HG03378 (cell line): ENCODE measurements at regions not wholly inside any gene's neighbourhood (a gene's known extent, or its start where the extent isn't known, plus 50 kb on each side); places are given as distances from the start of the nearest gene placed in this dataset.

ENCODE experiments used
- ATAC-seq: cut with Tn5 transposase; IDR thresholded peaks from one replicate; pipeline ENCODE4 v1.9.1; 2021; ENCODE audit warnings: mild to moderate bottlenecking, moderate library complexity; ENCODE audit not compliant: unreplicated experiment

DNA sequence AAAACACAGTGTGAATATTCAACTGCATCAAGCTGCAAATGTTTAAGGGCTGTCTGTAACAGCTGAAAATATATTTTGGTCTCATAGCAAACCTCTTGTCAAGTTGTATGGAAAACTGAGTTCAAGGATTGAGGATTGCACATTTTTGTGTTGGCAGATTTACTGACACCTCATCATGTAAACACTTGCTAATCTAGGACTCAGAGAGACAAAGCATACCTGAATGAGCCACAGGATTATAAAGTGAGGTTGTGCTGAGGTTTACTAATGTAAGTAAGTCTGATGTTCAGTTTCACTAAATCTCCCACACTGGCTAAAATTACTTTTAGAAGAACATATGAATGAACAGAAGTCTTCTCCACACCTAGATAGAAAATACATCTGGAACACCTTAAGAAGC lies 1993.1 kb upstream of the CELF4 start:
- no peak for ATAC-seq

DNA sequence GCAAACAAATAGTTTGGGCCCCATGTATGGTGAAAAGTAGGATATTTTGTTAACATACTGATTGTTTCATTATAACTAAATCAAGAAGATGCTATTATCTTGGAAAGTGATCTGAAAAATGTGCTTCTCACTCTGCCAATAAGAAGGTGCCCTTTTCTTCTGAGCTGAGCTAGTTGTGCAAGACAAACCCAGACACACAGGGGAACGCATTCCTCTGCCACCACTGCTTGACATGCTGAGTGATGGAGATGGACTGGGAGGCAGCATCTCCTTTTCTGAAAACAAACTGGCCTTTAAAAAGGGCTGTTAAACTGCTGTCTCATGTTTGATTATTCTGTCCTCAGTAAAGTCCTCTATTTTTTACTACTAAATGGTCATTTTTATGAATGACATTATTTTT lies 1989.9 kb upstream of the CELF4 start:
- ATAC-seq: no peak

DNA sequence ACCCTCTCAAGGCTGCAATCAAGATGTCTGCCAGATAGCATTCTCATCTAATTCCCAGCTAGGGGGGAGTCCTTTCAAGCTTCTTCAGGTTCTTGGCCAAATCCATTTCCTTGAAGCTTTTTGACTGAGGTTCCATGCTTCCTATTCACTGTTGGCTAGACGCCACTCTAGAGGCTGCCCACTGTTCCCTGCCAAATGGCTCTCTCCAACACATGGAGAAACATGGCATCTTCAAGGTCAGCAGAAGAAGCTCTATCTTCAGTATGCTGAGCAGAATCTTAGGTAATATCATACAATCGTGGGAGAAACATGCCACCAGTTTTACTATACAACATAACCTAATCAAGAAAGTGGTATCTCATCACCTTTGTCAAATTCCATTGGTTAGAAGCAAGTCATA lies 1985.1 kb upstream of the CELF4 start:
- no peak for ATAC-seq

DNA sequence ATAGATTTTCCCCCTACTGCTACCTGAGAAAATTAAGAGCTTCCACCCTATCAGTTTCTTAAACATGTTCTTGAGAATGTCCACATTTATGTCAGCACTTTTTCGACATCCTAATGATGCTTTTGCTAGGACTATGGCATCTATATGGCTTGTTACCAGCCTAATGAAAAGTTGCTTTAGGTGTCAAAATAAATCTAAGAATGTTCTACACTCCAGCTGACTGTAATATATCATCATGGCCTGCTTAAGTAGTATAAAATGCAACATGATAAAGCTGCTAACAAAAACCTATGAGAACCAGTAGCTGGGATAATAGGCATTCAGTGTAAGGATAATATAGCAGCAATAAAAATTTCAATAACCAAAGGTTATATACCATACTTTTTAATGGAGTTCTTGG lies 1983.5 kb upstream of the CELF4 start:
- no peak for ATAC-seq

DNA sequence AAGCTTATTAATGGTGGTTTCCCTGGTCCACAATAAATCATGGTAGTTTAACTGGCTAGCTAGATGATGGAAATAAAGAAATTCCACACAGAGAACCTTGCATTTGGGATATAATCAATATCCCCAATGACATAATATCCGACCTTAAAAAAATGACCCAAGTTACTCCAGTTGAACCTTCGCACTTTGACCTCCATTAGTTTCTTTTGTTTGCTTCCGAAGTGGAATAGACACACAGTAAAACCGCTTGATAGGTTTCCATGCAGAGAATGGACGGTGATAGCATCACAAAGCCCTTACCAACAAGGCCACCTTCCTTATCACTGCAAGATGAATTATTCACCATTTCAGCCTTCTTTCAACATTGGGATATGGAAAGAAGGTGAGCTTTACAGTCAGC lies 1966.1 kb upstream of the CELF4 start:
- no peak for ATAC-seq

DNA sequence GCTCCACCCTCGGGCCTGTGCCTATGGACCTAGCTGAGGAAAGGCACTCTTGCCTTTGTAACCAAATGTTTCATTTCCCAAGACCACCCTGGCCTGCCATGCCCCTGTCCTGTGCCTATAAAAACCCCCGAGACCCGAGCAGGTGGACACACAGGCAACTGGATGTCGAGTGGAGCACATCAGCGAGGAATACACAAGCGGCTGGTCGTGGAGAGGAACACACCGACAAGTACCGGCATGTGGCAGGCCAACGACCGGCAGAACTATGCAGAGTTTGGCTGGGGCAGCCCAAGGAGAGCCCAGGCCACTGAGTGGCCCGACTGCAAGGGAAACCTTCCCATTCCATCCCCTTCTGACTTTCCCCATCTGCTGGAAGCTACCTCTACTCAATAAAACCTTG lies 1963.8 kb upstream of the CELF4 start:
- ATAC-seq: no peak

DNA sequence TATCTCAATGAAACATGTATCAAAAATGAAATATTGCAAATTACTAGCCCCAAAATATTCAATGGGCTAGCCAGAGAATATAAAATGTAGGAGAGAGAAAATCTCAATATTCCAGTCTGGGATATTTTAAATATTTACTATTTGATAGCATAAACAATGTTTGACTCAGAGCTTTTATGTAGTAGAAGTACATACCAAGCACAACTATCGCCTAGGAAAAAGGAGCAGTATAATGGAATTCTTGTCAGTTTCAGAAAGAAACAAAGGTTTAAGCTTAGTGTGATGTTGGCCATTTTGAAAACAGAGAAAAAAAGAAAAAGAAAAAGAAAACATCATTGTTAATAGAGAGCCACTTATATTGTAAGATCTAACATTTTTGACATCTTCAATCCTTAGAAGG lies 1961.9 kb upstream of the CELF4 start:
- ATAC-seq: no peak

DNA sequence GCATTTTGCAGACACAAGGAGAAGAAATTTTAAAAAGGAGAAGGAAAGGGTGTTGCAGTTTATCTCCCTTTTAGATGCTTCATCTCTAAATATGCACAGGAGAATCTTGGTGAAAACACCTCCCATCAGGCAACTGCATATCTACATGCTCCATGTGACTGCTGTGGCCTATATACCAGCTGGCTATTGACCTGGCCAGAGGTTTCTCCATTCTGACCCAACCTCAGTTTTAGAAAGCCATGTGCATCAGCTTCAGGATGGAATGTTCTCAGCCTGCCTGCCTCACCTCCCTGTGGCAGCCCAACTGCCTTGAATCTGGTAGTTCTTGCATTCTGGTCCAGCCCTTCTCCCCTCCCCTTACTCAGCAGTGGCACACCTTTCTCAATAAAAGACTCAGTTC lies 1958.8 kb upstream of the CELF4 start:
- ATAC-seq: no peak

DNA sequence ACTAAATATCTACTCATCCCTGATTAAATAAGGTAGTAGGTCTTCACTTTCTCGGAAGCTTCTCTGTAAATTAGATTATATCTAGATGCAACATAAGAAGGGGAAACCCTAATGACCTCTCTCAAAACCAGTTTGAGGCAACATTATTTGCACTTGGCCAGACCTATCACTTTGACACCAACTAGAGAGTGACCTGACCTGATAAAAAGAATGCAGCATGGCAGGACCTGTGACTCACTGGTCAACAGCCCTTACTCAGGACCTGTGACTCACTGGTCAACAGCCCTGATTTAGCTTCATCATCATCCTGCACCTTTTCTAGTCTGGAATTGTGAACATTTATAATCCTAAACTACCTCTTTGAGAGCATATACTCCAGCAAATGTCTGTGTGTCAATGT lies 1957.7 kb upstream of the CELF4 start:
- ATAC-seq: no peak

DNA sequence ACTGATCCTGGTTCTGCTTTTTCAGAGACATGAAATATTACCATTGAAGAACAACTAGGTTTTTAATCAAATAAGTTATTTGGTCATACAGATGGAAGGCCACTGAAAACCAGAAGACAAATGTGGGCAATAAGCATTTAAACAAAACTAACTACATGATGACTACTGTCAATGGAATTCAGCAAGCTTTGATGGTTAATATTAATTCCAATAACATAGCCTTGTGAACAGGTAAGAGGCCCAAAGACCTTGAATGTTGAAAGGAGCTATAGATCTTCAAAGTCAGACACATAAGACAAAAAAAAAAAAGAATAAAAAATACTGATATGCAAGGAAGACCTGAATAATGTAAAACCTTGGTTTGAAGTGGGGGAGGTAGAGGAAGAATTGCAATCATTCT lies 1955.6 kb upstream of the CELF4 start:
- no peak for ATAC-seq

DNA sequence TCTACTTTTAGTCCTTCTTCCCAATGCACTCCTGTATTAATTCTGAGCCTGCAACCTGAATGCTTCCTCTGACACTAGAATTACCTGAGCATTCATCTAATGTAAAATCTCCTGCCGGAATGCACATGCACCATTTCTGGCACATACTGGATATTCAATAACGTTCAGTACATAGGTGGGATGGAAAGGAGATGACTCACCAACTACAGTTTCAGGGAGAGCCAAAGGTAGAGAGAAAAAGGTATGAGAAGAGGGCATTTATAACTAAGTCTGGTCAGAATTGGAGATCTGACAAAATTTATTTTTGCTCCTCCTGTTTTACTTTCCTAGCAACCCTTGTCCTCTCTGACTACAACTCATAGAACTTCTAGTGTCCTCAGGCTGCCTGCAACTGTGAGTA lies 1954.1 kb upstream of the CELF4 start:
- ATAC-seq: no peak

DNA sequence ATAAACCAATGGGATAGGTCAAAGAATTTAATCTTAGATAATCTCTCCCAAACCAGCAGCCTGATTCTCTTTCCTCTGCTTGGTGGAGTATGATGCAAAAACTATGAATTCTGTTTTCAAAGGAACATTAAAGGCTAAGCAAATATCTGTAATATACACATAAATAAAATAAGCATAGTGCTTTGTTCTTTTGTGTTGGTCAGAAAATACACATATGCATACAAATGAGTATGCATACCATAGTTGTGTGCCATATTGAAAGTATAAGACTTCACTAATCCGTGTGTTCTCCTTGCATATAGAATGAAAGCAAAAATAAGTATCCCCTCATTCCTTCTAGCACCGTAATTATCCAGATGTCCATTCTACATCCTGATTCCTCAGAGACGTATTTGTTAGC lies 1949.7 kb upstream of the CELF4 start:
- ATAC-seq: no peak

DNA sequence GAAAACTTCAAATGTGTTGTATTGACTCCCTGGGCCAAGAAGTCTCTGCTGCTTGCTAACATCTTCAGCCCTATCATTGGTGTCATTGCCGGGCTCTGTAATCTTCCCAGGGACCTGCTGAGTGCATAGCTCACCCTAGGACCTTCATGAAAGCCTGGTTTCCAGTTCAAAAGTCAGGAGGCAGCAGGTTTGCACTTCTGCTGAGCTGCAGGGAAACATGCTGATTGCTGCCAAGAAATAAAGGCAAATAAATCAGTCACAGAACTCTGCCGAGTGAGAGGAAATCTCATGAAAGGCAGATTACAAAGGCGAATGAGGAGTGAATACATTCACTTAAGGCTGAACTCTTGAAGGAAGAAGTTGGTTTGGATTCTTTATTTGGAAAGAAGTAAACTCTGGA lies 1947.6 kb upstream of the CELF4 start:
- ATAC-seq: no peak

DNA sequence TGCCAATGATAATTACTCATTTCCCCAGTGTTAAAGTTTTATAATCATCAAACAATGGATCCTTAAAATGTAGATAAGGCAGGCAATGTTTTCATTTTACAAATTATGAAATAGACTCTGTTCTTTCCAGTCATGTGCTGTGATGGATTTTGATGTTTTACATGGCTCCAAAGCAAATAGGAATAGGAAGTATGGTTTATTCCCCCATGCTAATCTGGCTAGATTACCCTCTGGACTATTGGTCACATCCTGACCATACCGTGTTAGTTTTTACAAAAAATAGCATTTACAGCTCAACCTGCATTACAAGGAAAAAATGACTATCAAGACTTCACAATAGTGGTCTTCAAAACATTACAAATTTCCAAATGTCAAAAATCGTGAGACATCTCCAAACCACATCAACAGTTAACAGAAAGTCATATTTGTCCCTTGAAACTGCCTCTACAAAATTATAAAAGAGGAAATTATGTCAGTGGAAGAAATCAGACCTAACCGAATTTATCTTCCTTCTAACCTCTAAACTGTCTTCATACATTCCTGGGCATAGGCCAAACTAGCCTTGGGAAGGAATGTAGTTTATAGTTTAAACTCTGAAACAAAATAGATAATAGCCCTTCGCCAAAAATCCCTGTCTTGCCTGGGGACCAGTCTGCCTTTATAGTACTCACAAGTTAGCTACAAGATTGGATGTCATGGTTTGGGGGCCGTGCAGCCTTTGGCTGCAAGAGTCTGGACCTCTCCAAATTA lies 1941.2 kb upstream of the CELF4 start:
- no peak for ATAC-seq

DNA sequence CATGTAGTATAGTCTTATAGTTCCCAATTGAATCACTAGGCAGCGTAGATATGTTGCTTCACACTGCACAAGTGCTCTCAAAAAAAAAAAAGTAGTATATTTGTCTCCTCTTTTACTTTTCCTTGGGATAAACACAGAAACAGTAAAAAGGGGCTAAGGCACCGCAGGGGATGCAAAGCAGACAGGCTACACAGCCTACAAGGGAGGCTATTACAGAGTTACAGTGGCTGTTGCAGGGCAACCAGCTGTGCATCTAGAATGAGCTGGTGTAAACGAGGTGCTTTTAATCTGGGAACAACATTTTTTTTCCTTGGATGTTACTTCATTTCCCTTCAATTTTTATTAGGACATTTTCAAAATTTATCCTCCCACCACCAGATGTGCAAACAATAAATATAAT lies 1934.7 kb upstream of the CELF4 start:
- ATAC-seq: no peak

DNA sequence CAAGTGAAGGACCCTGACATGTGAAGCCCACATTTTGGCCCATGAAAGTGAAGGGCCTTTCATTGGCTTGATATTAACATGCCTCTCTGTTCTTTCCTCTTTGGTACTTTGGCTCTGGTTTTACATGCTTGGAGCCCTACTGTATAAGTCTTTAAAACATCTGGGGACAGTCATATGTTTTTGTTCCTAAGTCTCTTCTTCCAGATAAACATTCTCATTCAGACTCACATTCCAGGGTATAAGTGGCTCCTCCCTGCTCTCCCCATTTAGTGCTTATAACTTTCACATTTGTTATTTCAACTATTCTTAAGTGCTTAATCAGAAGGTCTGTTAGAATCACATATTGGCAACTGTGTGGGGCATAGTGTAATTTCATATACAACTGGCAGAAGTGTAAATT lies 1932.2 kb upstream of the CELF4 start:
- no peak for ATAC-seq

DNA sequence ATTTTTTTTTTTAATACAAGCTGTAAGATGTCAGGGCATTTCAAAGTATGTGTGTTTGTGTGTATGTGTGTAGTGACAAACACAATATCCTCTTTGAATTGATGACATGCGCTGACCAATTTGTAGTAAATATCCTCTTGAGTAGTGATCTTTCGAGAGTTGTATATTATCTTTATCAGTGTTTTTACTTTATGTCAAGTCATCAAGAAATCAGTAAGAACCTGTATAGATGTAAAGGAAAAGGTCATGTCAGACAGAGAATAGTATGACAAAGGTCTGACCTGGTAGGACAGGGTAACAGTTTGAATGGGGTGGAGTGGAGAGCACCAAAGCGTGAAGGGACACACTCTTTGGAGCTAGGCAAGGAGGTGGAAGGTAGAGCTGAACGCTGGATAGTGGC lies 1931.4 kb upstream of the CELF4 start:
- no peak for ATAC-seq

DNA sequence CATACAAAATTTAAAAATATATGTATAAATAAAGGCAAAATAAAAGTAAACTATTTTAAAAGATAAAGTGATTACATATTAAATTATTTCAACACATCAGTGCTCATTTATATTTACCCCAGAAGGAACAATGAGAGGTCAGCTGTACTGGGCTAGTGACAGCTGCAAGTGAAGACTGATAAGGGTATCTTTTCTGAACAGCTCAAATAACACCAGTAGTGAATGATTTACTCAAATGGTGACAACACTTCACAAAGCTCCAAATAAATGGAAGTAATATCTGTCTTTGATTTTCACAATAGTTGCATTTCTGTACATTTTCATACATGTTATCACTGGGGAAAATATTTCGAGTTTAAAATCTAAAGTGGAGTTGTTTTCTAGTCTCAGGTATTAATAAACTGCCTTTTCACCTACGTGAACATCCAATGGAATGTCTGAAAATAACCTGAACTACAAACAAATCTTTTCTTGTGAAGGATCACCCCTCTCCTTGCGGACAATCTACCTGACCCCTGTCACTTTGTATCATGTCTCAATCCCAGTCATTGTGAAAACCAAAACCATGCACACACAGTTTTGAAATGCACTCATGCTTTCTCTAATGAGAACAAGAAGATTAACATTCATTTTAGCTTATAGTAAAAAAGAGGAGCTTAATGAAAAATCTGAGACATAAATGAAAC lies 1928.8 kb upstream of the CELF4 start:
- ATAC-seq: no peak

DNA sequence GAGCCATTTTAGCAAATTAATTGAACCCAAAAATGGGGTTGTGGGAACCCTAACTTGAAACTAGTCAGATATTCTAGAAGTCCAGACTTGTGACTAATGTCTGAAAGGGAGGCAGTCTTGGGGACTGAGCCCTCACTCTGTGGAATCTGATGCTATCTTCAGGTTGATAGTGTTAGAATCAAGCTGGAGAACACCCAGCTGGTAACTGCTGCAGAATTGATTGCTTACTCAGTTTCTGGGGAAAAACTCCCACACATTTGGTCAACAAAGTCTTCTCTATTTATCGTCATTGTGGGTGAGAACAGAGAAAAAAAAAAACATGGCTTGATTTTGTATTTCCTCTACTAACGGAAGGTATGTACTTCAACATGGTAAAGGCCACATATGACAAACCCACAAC lies 1925.8 kb upstream of the CELF4 start:
- ATAC-seq: no peak

DNA sequence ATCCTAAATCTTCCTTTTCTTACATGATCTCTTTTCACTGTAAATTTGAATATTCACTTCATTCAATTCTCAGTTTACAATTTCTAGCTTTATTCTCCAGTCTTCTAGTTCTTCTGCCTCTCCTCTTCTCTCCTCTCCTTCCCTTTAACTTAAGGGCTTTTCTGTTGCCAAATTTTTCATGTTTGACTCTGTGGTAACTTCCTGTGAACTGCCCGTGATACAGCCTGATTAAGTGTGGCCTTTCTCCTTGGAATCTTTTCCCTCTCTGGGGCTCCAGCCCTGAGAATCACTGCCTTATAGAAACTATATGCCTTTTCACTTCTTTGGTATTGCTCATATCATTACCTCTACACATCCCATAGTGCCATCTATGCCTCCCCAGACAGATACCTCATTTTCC lies 1923.8 kb upstream of the CELF4 start:
- ATAC-seq: no peak

DNA sequence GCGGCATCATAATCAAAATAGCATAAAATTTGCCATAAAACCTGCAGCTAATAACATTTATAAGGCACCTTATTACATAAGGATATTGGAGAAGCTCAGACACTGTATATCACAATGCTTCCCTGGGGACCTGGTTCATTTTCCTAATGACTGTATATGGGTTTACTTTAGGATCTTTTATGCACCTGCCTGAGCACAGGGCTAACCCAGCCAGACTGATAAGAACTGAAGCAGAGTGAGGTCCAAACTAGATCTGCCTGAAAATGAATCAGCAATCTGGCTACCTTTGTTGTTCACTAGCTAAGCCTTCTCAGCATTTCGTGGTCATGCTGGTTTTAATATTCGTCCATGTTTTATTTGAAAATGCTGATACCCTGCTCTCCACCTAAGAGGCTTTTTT lies 1922.3 kb upstream of the CELF4 start:
- ATAC-seq: no peak

DNA sequence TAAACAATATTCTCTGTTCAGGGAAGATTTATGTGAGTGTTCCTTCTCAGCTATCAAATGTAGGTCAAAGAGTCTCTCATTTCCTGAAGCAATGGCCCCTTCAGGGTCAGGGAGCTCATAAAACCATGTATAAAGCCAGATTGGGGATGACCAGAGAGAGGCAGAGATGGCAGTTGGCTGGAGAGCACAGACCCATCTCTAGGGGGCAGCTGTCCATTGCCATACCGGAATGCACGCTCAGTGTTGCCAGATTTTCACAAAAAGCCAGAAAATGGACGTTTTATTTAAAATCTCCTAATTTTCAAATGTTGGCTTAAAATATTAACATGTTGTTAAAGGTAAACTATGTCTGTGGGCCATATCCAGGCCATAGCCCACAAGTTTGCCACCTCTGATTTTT lies 1920.7 kb upstream of the CELF4 start:
- no peak for ATAC-seq

DNA sequence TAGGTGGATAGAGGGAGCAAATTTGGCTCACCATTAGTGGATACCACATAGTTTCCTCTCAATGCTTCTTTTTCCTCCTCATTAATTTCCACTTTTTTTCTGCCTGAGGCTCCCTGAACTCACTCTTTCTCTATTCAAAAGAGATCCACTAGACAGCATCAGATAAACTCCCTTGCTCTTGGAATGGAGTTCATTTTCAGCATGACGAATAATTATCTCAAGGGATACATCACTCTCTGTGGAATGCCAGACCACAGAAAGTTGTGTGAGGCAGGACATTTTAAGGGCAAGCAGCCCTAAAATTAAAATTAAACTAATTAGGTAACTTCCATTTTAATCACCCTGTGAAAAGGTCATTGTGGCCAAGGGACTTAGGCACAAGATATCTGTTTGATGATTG lies 1920.1 kb upstream of the CELF4 start:
- ATAC-seq: no peak
